GM23338 (cell line): ENCODE measurements at regions not wholly inside any gene's neighbourhood (a gene's known extent, or its start where the extent isn't known, plus 50 kb on each side); places are given as distances from the start of the nearest gene placed in this dataset.

ENCODE experiments used
- ATAC-seq: fragments of 200-7000 bp; cut with Tn5 transposase; 3 replicates; pipeline ENCODE4 v1.9.1; 2020
- DNase-seq: peaks from one replicate; pipeline ENCODE4 v3.0.0-alpha.2; 2015; ENCODE audit warnings: low spot score
- H2AFZ ChIP-seq: fragments of 200-600 bp; sonication (generic); 2 replicates; pipeline ENCODE4 v1.8.0; 2016; ENCODE audit warnings: antibody characterized with exemption, mild to moderate bottlenecking, moderate library complexity
- H3F3A ChIP-seq: fragments of 200-600 bp; sonication (generic); replicated peaks from 2 replicates; pipeline ENCODE4 v1.8.0; 2017; ENCODE audit warnings: antibody characterized with exemption, mixed run types, low read depth
- H3K27ac ChIP-seq: fragments of 200-600 bp; sonication (generic); 2 replicates; pipeline ENCODE4 v1.6.1; 2016; ENCODE audit warnings: low read depth
- H3K27me3 ChIP-seq: fragments of 200-600 bp; sonication (generic); 2 replicates; pipeline ENCODE4 v1.8.0; 2016; ENCODE audit warnings: mild to moderate bottlenecking, mixed run types, moderate library complexity; ENCODE audit not compliant: insufficient read depth
- H3K36me3 ChIP-seq: fragments of 200-600 bp; sonication (generic); 2 replicates; pipeline ENCODE4 v1.8.0; 2016; ENCODE audit warnings: mild to moderate bottlenecking; ENCODE audit not compliant: insufficient read depth
- H3K4me1 ChIP-seq: fragments of 200-600 bp; sonication (generic); 2 replicates; pipeline ENCODE4 v1.8.0; 2016; ENCODE audit warnings: mild to moderate bottlenecking, moderate library complexity; ENCODE audit not compliant: insufficient read depth
- H3K4me2 ChIP-seq: fragments of 200-600 bp; sonication (generic); 2 replicates; pipeline ENCODE4 v1.7.1; 2017; ENCODE audit warnings: mixed run types
- H3K4me3 ChIP-seq: fragments of 200-600 bp; sonication (generic); 2 replicates; pipeline ENCODE4 v1.6.1; 2016; ENCODE audit warnings: mixed run types
- H3K79me2 ChIP-seq: fragments of 200-600 bp; sonication (generic); replicated peaks from 2 replicates; pipeline ENCODE4 v1.8.0; 2017; ENCODE audit warnings: mild to moderate bottlenecking; ENCODE audit not compliant: insufficient read depth
- H3K9me2 ChIP-seq: fragments of 200-600 bp; sonication (generic); 2 replicates; pipeline ENCODE4 v1.8.0; 2017; ENCODE audit not compliant: insufficient read depth
- H4K20me1 ChIP-seq: fragments of 200-600 bp; sonication (generic); replicated peaks from 2 replicates; pipeline ENCODE4 v1.8.0; 2017; ENCODE audit warnings: mild to moderate bottlenecking; ENCODE audit not compliant: insufficient read depth
- H3K27ac Mint-ChIP-seq: 2 replicates; pipeline ENCODE4 v1.8.0; 2020; ENCODE audit warnings: inconsistent platforms, mild to moderate bottlenecking, moderate library complexity, mixed read lengths
- H3K27me3 Mint-ChIP-seq: 3 replicates; pipeline ENCODE4 v1.8.0; 2022; ENCODE audit warnings: low read depth, mild to moderate bottlenecking, moderate library complexity, mixed read lengths, inconsistent platforms; ENCODE audit not compliant: insufficient read depth, poor library complexity
- H3K36me3 Mint-ChIP-seq: 3 replicates; pipeline ENCODE4 v1.8.0; 2021; ENCODE audit warnings: low read depth, mild to moderate bottlenecking, inconsistent platforms, moderate library complexity, mixed read lengths
- H3K4me1 Mint-ChIP-seq: 3 replicates; pipeline ENCODE4 v1.8.0; 2020; ENCODE audit warnings: mild to moderate bottlenecking, inconsistent platforms, mixed read lengths
- H3K4me3 Mint-ChIP-seq: 3 replicates; pipeline ENCODE4 v1.8.0; 2021; ENCODE audit warnings: moderate library complexity, mild to moderate bottlenecking, inconsistent platforms, mixed read lengths
- H3K9me3 Mint-ChIP-seq: 3 replicates; pipeline ENCODE4 v1.8.0; 2020; ENCODE audit warnings: moderate library complexity, mild to moderate bottlenecking, inconsistent platforms, mixed read lengths
- CREB1 ChIP-seq: fragments of 250-450 bp; sonication (Bioruptor Pico); IDR thresholded peaks from 2 replicates; pipeline ENCODE4 v1.5.0; 2020; ENCODE audit warnings: low read depth, mild to moderate bottlenecking, moderate library complexity
- CTCF ChIP-seq, 2 experiments: fragments of 200-600 bp in 1 of 2; sonication (generic) in 1 of 2; conservative IDR thresholded peaks; 2 replicates each; pipeline versions ENCODE4 v1.5.1 to v1.6.1; 2016 to 2017; ENCODE audit warnings: antibody characterized with exemption in 2 of 2, low read depth in 2 of 2, mild to moderate bottlenecking in 2 of 2, moderate library complexity in 1 of 2
- ETS1 ChIP-seq: IDR thresholded peaks from 2 replicates; pipeline ENCODE4 v1.6.1; 2016; ENCODE audit warnings: antibody characterized with exemption
- EZH2phosphoT487 ChIP-seq: fragments of 200-600 bp; sonication (generic); IDR thresholded peaks from one replicate; pipeline ENCODE4 v1.8.1; 2018; ENCODE audit warnings: antibody characterized with exemption; ENCODE audit not compliant: unreplicated experiment
- POLR2AphosphoS5 ChIP-seq: IDR thresholded peaks from 2 replicates; pipeline ENCODE4 v1.6.1; 2016; ENCODE audit warnings: antibody characterized with exemption, low read depth
- REST ChIP-seq: IDR thresholded peaks from one replicate; pipeline ENCODE4 v1.6.1; 2018; ENCODE audit warnings: antibody characterized with exemption; ENCODE audit not compliant: unreplicated experiment
- ZNF114 ChIP-seq: fragments of 250-450 bp; sonication (Bioruptor Pico); IDR thresholded peaks from 2 replicates; pipeline ENCODE4 v1.5.0; 2020; ENCODE audit warnings: mild to moderate bottlenecking, moderate library complexity
- ZNF331 ChIP-seq: fragments of 250-450 bp; sonication (Bioruptor Pico); IDR thresholded peaks from 2 replicates; pipeline ENCODE4 v1.5.0; 2020; ENCODE audit warnings: low read depth, mild to moderate bottlenecking, moderate library complexity

- TF ChIP-seq REST (no peak), ZNF114 (CRISPR knock-in tag) (no peak), POLR2AphosphoS5 (no peak), EZH2phosphoT487 (no peak)
These were observed 136.5 kb upstream of the GPR12 start (continued) for GRCh38 chr13:26896986-26897668.

- no peak overlapping the region for H3K27ac ChIP-seq
These were observed 135.4 kb upstream of the GPR12 start for GRCh38 chr13:26895808-26896466.

More at GRCh38 chr13:26895808-26896466, 135.4 kb upstream of the GPR12 start:
- Mint-ChIP-seq H3K36me3 (no peaks in the 10 kb centered on the region), H3K27ac (no peak overlapping the region), H3K4me3 (no peak overlapping the region), H3K27me3 (peaks cover 1% of the 10 kb centered on the region), H3K9me3 (no peaks in the 10 kb centered on the region), H3K4me1 (peaks cover 20% of the 10 kb centered on the region)
- Histone ChIP-seq H3K9me2 (no peaks in the 10 kb centered on the region), H3K27me3 (no peaks in the 10 kb centered on the region), H3K4me2 (peak overlapping the region; percentile 67), H3K36me3 (no peaks in the 10 kb centered on the region), H4K20me1 (no peaks in the 10 kb centered on the region), H2AFZ (peak overlapping the region; percentile 100), H3F3A (no peaks in the 10 kb centered on the region), H3K4me3 (peak overlapping the region; percentile 17; the same call in 1 of the 2 replicates), H3K79me2 (no peaks in the 10 kb centered on the region), H3K4me1 (peaks cover 4% of the 10 kb centered on the region; the same call in 1 of the 2 replicates)
- ATAC-seq (peak; percentile 34), DNase-seq (peak; percentile 17)
- TF ChIP-seq REST, result no peak
- TF ChIP-seq EZH2phosphoT487, result no peak
- no peak for TF ChIP-seq ZNF331 (CRISPR knock-in tag)
- no peak for TF ChIP-seq CREB1 (CRISPR knock-in tag)
- no peak for TF ChIP-seq CTCF (conservative IDR thresholded peaks at IDR 0.05; ENCODE audit: low read depth in 2 of 2)
- TF ChIP-seq ZNF114 (CRISPR knock-in tag), result no peak
- no peak for TF ChIP-seq ETS1
